Mucosa of stomach (tissue), 1 donor: ENCODE measurements at regions not wholly inside any gene's neighbourhood (a gene's known extent, or its start where the extent isn't known, plus 50 kb on each side); places are given as distances from the start of the nearest gene placed in this dataset.

ENCODE experiments used
- H3K27me3 ChIP-seq: one replicate; pipeline ENCODE4 v1.7.0; 2013; ENCODE audit warnings: mild to moderate bottlenecking, low read length; ENCODE audit not compliant: control insufficient read depth, insufficient read depth
- H3K36me3 ChIP-seq: one replicate; pipeline ENCODE4 v1.7.0; 2013; ENCODE audit warnings: low read length; ENCODE audit not compliant: control insufficient read depth, insufficient read depth
- H3K4me1 ChIP-seq: one replicate; pipeline ENCODE4 v1.7.0; 2013; ENCODE audit warnings: mild to moderate bottlenecking, low read length; ENCODE audit not compliant: control insufficient read depth, insufficient read depth
- H3K4me3 ChIP-seq: one replicate; pipeline ENCODE4 v1.7.0; 2013; ENCODE audit warnings: low read length
- H3K9ac ChIP-seq: one replicate; pipeline ENCODE4 v1.7.0; 2013; ENCODE audit warnings: mild to moderate bottlenecking, low read length, moderate library complexity
- H3K9me3 ChIP-seq: one replicate; pipeline ENCODE4 v1.7.0; 2013; ENCODE audit warnings: mild to moderate bottlenecking, low read length, moderate library complexity; ENCODE audit not compliant: control insufficient read depth
- donor health status: Pancreatic carcinoma.

- no peak overlapping the region for H3K9ac ChIP-seq
- no peaks in the 10 kb centered on the region for H3K36me3 ChIP-seq
- H3K27me3 ChIP-seq, result no peaks in the 10 kb centered on the region
- H3K4me3 ChIP-seq, result no peak overlapping the region
- no peaks in the 10 kb centered on the region for H3K9me3 ChIP-seq
- H3K4me1 ChIP-seq, result peaks cover 25% of the 10 kb centered on the region
Observed at GRCh38 chr11:119529063-119529845, 106.3 kb upstream of the THY1 start.

- Histone ChIP-seq H3K36me3 (no peaks in the 10 kb centered on the region), H3K4me3 (no peak overlapping the region)
Observed at GRCh38 chr11:119525867-119526196, 102.9 kb upstream of the THY1 start.

GRCh38 chr11:119525180-119525866 is 102.4 kb upstream of the THY1 start:
- no peak overlapping the region for H3K4me3 ChIP-seq
- H3K36me3 ChIP-seq, result no peaks in the 10 kb centered on the region
- H3K9me3 ChIP-seq, result no peaks in the 10 kb centered on the region
- H3K27me3 ChIP-seq, result peaks cover 2% of the 10 kb centered on the region
- peaks cover 5% of the 10 kb centered on the region for H3K4me1 ChIP-seq
- H3K9ac ChIP-seq, result no peak overlapping the region

More at GRCh38 chr11:119525867-119526196, 102.9 kb upstream of the THY1 start:
- no peak overlapping the region for H3K9ac ChIP-seq
- no peaks in the 10 kb centered on the region for H3K9me3 ChIP-seq
- H3K27me3 ChIP-seq, result no peaks in the 10 kb centered on the region
- peaks cover 10% of the 10 kb centered on the region for H3K4me1 ChIP-seq

GRCh38 chr11:119523539-119524157 is 100.7 kb upstream of the THY1 start:
- Histone ChIP-seq H3K36me3 (no peaks in the 10 kb centered on the region), H3K27me3 (peaks cover 7% of the 10 kb centered on the region), H3K9me3 (no peaks in the 10 kb centered on the region), H3K9ac (no peak overlapping the region), H3K4me1 (no peaks in the 10 kb centered on the region), H3K4me3 (no peak overlapping the region)

- Histone ChIP-seq H3K36me3 (no peaks in the 10 kb centered on the region), H3K9ac (no peak overlapping the region), H3K4me1 (no peaks in the 10 kb centered on the region), H3K27me3 (peaks cover 7% of the 10 kb centered on the region), H3K9me3 (no peaks in the 10 kb centered on the region), H3K4me3 (no peak overlapping the region)
Observed at GRCh38 chr11:119522609-119523008, 99.6 kb upstream of the THY1 start.

- Histone ChIP-seq H3K27me3 (peaks cover 7% of the 10 kb centered on the region), H3K4me1 (no peaks in the 10 kb centered on the region), H3K36me3 (no peaks in the 10 kb centered on the region), H3K9ac (no peak overlapping the region), H3K9me3 (no peaks in the 10 kb centered on the region), H3K4me3 (no peak overlapping the region)
Observed at GRCh38 chr11:119521551-119521950, 98.6 kb upstream of the THY1 start.

GRCh38 chr11:119520966-119521365 is 98.0 kb upstream of the THY1 start:
- no peak overlapping the region for H3K4me3 ChIP-seq
- no peaks in the 10 kb centered on the region for H3K9me3 ChIP-seq
- peaks cover 7% of the 10 kb centered on the region for H3K27me3 ChIP-seq
- no peaks in the 10 kb centered on the region for H3K4me1 ChIP-seq
- H3K9ac ChIP-seq, result no peak overlapping the region
- no peaks in the 10 kb centered on the region for H3K36me3 ChIP-seq

GRCh38 chr11:119520400-119520799 is 97.4 kb upstream of the THY1 start:
- Histone ChIP-seq H3K9ac (no peak overlapping the region), H3K36me3 (no peaks in the 10 kb centered on the region), H3K4me3 (no peak overlapping the region), H3K4me1 (no peaks in the 10 kb centered on the region), H3K27me3 (peaks cover 7% of the 10 kb centered on the region), H3K9me3 (no peaks in the 10 kb centered on the region)

GRCh38 chr11:119519796-119520195 is 96.8 kb upstream of the THY1 start:
- Histone ChIP-seq H3K9ac (no peak overlapping the region), H3K4me1 (no peaks in the 10 kb centered on the region), H3K27me3 (peaks cover 7% of the 10 kb centered on the region), H3K4me3 (no peak overlapping the region), H3K9me3 (no peaks in the 10 kb centered on the region), H3K36me3 (no peaks in the 10 kb centered on the region)

- Histone ChIP-seq H3K9me3 (no peaks in the 10 kb centered on the region), H3K9ac (no peak overlapping the region), H3K36me3 (no peaks in the 10 kb centered on the region), H3K4me1 (no peaks in the 10 kb centered on the region), H3K27me3 (peaks cover 7% of the 10 kb centered on the region), H3K4me3 (no peak overlapping the region)
Observed at GRCh38 chr11:119518746-119519730, 96.1 kb upstream of the THY1 start.

GRCh38 chr11:119515771-119516400 is 92.9 kb upstream of the THY1 start:
- H3K27me3 ChIP-seq, result peaks cover 20% of the 10 kb centered on the region
- no peak overlapping the region for H3K9ac ChIP-seq
- no peaks in the 10 kb centered on the region for H3K4me1 ChIP-seq
- no peaks in the 10 kb centered on the region for H3K36me3 ChIP-seq
- H3K4me3 ChIP-seq, result no peak overlapping the region
- no peaks in the 10 kb centered on the region for H3K9me3 ChIP-seq
